PC-9 (cell line): ENCODE measurements at regions not wholly inside any gene's neighbourhood (a gene's known extent, or its start where the extent isn't known, plus 50 kb on each side); places are given as distances from the start of the nearest gene placed in this dataset.

Experiments
- EZH2 ChIP-seq: fragments of 200-600 bp; sonication (generic); IDR thresholded peaks from 2 replicates; pipeline ENCODE4 v1.8.0; 2017; ENCODE audit warnings: antibody characterized with exemption, low read depth
- TF ChIP-seq, protein P1 (sequence below): fragments of 200-600 bp; sonication (generic); conservative IDR thresholded peaks from 2 replicates; pipeline ENCODE4 v1.6.1; 2017; ENCODE audit warnings: mixed run types, antibody characterized with exemption, mild to moderate bottlenecking, moderate library complexity

GRCh38 chr6:167221400-167222201, 63.8 kb upstream of the GPR31 start:
- TF ChIP-seq, protein P1, sequence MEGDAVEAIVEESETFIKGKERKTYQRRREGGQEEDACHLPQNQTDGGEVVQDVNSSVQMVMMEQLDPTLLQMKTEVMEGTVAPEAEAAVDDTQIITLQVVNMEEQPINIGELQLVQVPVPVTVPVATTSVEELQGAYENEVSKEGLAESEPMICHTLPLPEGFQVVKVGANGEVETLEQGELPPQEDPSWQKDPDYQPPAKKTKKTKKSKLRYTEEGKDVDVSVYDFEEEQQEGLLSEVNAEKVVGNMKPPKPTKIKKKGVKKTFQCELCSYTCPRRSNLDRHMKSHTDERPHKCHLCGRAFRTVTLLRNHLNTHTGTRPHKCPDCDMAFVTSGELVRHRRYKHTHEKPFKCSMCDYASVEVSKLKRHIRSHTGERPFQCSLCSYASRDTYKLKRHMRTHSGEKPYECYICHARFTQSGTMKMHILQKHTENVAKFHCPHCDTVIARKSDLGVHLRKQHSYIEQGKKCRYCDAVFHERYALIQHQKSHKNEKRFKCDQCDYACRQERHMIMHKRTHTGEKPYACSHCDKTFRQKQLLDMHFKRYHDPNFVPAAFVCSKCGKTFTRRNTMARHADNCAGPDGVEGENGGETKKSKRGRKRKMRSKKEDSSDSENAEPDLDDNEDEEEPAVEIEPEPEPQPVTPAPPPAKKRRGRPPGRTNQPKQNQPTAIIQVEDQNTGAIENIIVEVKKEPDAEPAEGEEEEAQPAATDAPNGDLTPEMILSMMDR: no peak
- no peak for TF ChIP-seq EZH2
